ENCODE measurements at regions not wholly inside any gene's neighbourhood (a gene's known extent, or its start where the extent isn't known, plus 50 kb on each side); places are given as distances from the start of the nearest gene placed in this dataset.
A peak's percentile ranks its signal among the peaks of the same experiment; 100 is the strongest.

DNA sequence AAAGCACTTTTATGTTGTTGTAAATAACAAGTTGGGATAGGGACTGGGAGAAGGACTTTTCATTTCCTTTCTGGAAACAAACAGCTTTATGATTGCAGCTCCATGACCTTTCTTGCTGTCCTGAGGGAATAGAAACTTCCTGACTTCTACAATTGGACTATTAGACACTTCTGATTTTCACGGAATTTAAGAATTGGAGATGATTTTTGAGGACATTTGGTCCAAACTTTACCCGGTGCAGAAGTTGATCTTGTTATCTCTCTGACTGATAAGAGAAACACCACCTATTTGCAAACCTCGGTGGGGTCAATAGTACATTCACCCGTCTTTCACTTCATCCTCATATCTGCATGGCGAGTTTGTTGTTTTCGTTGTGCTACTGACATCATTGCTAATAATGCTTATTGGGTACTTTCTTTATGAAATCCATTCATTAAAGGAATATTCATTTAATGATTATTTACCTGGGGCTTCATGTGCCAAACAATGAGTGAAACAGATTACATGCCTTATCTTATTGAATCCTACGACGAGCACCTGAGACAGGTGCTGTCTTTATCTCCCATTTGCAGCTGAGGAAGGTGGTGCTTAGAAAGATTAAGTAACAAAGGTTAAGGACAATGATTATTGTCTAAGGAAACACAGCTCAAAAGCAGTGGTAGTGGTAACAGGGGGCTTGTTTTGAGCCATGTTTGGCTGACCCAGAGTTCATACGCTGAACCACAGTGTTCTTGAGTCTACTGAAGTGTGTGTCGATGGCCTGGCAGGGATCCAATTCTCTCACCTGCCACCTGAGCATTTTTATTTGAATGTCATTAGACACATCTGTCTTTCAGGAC, 176.9 kb upstream of the FAM20A start:
- DNase-seq (ENCODE audit: extremely low read depth, insufficient read length): no peak
- Histone ChIP-seq H3K36me3 (ENCODE audit: control insufficient read depth, insufficient read depth, low read length) (no peaks in the 10 kb centered on the region), H3K4me3 (replicated peaks; ENCODE audit: low read depth, low read length) (no peak overlapping the region), H3K27me3 (replicated peaks; ENCODE audit: control insufficient read depth, insufficient read depth, low read length) (no peaks in the 10 kb centered on the region)
- TF ChIP-seq, protein P1, sequence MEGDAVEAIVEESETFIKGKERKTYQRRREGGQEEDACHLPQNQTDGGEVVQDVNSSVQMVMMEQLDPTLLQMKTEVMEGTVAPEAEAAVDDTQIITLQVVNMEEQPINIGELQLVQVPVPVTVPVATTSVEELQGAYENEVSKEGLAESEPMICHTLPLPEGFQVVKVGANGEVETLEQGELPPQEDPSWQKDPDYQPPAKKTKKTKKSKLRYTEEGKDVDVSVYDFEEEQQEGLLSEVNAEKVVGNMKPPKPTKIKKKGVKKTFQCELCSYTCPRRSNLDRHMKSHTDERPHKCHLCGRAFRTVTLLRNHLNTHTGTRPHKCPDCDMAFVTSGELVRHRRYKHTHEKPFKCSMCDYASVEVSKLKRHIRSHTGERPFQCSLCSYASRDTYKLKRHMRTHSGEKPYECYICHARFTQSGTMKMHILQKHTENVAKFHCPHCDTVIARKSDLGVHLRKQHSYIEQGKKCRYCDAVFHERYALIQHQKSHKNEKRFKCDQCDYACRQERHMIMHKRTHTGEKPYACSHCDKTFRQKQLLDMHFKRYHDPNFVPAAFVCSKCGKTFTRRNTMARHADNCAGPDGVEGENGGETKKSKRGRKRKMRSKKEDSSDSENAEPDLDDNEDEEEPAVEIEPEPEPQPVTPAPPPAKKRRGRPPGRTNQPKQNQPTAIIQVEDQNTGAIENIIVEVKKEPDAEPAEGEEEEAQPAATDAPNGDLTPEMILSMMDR (IDR thresholded peaks at IDR 0.05; ENCODE audit: insufficient read depth, low read length, poor library complexity, severe bottlenecking): no peak

DNA sequence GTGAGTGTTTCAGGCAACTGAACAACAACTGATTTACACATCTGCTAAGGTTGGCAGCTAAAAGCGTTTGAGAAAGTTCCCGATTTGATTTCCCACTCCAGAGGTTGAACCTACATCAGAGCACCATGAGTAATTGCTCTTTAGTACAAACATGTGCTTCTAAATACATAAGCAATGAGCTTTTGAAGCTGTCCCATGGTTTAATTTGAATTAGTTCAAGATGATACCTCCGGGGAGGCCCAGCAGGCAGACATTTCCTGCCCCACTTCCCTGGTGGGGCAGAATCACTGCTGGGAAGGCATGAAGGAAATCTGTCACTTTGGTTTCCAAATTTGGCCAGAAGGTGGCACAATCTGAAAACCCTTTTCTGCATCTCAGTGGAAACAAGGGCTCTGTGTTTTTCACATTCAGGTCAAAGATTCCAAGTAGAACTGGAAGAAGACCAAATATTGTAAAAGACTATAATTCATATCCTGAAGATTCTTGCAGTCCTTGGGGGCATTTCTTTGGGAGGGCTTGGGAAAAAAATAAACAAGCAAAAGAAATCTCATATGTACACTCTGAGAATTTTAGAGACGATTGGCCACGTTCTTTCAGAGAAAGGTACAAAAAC, 176.2 kb upstream of the FAM20A start:
- H3K36me3 ChIP-seq (ENCODE audit: control insufficient read depth, insufficient read depth, low read length): no peaks in the 10 kb centered on the region
- no peaks in the 10 kb centered on the region for H3K27me3 ChIP-seq (replicated peaks; ENCODE audit: control insufficient read depth, insufficient read depth, low read length)
- H3K4me3 ChIP-seq (replicated peaks; ENCODE audit: low read depth, low read length): no peak overlapping the region
- peak; percentile 6 for DNase-seq (ENCODE audit: extremely low read depth, insufficient read length)
- TF ChIP-seq, protein P1 (IDR thresholded peaks at IDR 0.05; ENCODE audit: insufficient read depth, low read length, poor library complexity, severe bottlenecking): peak; percentile 52

- DNase-seq (ENCODE audit: extremely low read depth, insufficient read length): no peak
- TF ChIP-seq, protein P1 (IDR thresholded peaks at IDR 0.05; ENCODE audit: insufficient read depth, low read length, poor library complexity, severe bottlenecking): no peak
- Histone ChIP-seq H3K27me3 (replicated peaks; ENCODE audit: control insufficient read depth, insufficient read depth, low read length) (no peaks in the 10 kb centered on the region), H3K4me3 (replicated peaks; ENCODE audit: low read depth, low read length) (no peak overlapping the region), H3K36me3 (ENCODE audit: control insufficient read depth, insufficient read depth, low read length) (no peaks in the 10 kb centered on the region)
Measured at GRCh38 chr17:68776451-68776850, 175.3 kb upstream of the FAM20A start.

DNA sequence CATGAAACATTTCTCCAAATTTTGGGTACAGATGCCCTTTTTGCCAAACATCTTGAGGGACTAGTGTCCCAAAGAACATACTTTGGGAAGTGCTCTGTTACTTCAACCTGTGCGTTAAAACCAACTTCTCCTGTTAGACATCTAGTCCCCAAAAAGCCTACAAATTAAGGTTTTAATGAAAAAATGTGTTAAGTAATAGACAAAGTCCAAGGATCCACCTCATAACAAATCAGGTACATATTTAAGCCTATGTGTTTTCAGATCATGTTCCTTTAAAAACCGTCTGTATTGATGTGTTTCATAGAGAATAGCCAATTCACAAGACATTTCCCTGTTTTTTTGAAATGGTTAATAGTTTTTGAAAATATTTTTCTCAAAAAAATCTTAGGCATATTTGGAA, 174.8 kb upstream of the FAM20A start:
- DNase-seq (ENCODE audit: extremely low read depth, insufficient read length): no peak
- TF ChIP-seq, protein P1 (IDR thresholded peaks at IDR 0.05; ENCODE audit: insufficient read depth, low read length, poor library complexity, severe bottlenecking): no peak
- H3K36me3 ChIP-seq (ENCODE audit: control insufficient read depth, insufficient read depth, low read length): no peaks in the 10 kb centered on the region
- no peak overlapping the region for H3K4me3 ChIP-seq (replicated peaks; ENCODE audit: low read depth, low read length)
- H3K27me3 ChIP-seq (replicated peaks; ENCODE audit: control insufficient read depth, insufficient read depth, low read length): no peaks in the 10 kb centered on the region

DNA sequence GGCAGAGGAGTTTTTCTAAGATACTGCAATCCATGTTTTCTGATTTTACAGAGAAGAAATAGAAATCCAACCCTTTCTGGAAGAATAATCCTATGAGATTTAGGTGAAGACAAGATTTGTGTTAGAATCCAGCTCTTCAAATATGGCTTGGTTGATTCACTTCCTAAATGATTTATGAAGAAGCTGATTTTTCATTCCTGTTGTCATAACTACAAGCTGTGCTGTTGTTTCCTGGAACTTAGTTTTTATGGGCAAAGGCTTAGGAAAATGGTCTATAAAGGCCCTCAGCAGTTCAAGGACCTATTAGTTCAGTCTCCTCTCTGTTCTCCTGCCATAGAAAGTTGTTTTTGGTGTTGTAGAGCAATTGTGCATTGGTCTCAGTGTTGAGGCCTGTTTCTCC, 174.2 kb upstream of the FAM20A start:
- DNase-seq (ENCODE audit: extremely low read depth, insufficient read length): no peak
- no peaks in the 10 kb centered on the region for H3K36me3 ChIP-seq (ENCODE audit: control insufficient read depth, insufficient read depth, low read length)
- no peak overlapping the region for H3K4me3 ChIP-seq (replicated peaks; ENCODE audit: low read depth, low read length)
- H3K27me3 ChIP-seq (replicated peaks; ENCODE audit: control insufficient read depth, insufficient read depth, low read length): no peaks in the 10 kb centered on the region
- TF ChIP-seq, protein P1 (IDR thresholded peaks at IDR 0.05; ENCODE audit: insufficient read depth, low read length, poor library complexity, severe bottlenecking): no peak
